Loucy (cell line): ENCODE measurements at regions not wholly inside any gene's neighbourhood (a gene's known extent, or its start where the extent isn't known, plus 50 kb on each side); places are given as distances from the start of the nearest gene placed in this dataset.

Experiments used
- H2AFZ ChIP-seq: fragments of 200-600 bp; sonication (generic); 2 replicates; pipeline ENCODE4 v1.6.0; 2016; ENCODE audit warnings: antibody characterized with exemption, mild to moderate bottlenecking, low read length, moderate library complexity
- H3F3A ChIP-seq: fragments of 200-600 bp; 2 replicates; pipeline ENCODE4 v1.6.0; 2016; ENCODE audit warnings: antibody characterized with exemption, low read depth, mild to moderate bottlenecking
- H3K27me3 ChIP-seq: fragments of 200-600 bp; sonication (generic); 2 replicates; pipeline ENCODE4 v1.6.1; 2014; ENCODE audit warnings: low read length, mild to moderate bottlenecking; ENCODE audit not compliant: insufficient read depth, poor library complexity, severe bottlenecking
- H3K36me3 ChIP-seq: fragments of 200-600 bp; sonication (generic); 2 replicates; pipeline ENCODE4 v1.6.1; 2016; ENCODE audit warnings: low read length; ENCODE audit not compliant: insufficient read depth
- H3K4me1 ChIP-seq: fragments of 200-600 bp; sonication (generic); 2 replicates; pipeline ENCODE4 v1.5.1; 2014; ENCODE audit warnings: low read length, mild to moderate bottlenecking; ENCODE audit not compliant: insufficient read depth, poor library complexity, severe bottlenecking
- H3K4me2 ChIP-seq: fragments of 200-600 bp; sonication (generic); 2 replicates; pipeline ENCODE4 v1.6.0; 2014; ENCODE audit warnings: antibody characterized with exemption, low read length, low read depth, mild to moderate bottlenecking; ENCODE audit not compliant: poor library complexity, severe bottlenecking
- H3K4me3 ChIP-seq: fragments of 200-600 bp; sonication (generic); 2 replicates; pipeline ENCODE4 v1.5.1; 2014; ENCODE audit warnings: low read length, mild to moderate bottlenecking, mixed read lengths; ENCODE audit not compliant: poor library complexity, severe bottlenecking
- H3K79me2 ChIP-seq: fragments of 200-600 bp; sonication (generic); 2 replicates; pipeline ENCODE4 v1.6.1; 2014; ENCODE audit warnings: low read length; ENCODE audit not compliant: insufficient read depth
- H3K9ac ChIP-seq: fragments of 200-600 bp; sonication (generic); 2 replicates; pipeline ENCODE4 v1.6.0; 2014; ENCODE audit warnings: mild to moderate bottlenecking, low read depth, low read length, moderate library complexity; ENCODE audit not compliant: poor library complexity, severe bottlenecking
- H3K9me2 ChIP-seq: fragments of 200-600 bp; sonication (generic); replicated peaks from 2 replicates; pipeline ENCODE4 v1.6.1; 2016; ENCODE audit warnings: low read depth, low read length, mixed read lengths
- H3K9me3 ChIP-seq: fragments of 200-600 bp; sonication (generic); 2 replicates; pipeline ENCODE4 v1.6.1; 2014; ENCODE audit warnings: mild to moderate bottlenecking, antibody characterized with exemption, low read length, low read depth; ENCODE audit not compliant: insufficient read depth
- H4K20me1 ChIP-seq: fragments of 200-600 bp; sonication (generic); 2 replicates; pipeline ENCODE4 v1.6.0; 2014; ENCODE audit warnings: antibody characterized with exemption, low read length, mild to moderate bottlenecking; ENCODE audit not compliant: insufficient read depth, poor library complexity, severe bottlenecking
- EZH2phosphoT487 ChIP-seq: fragments of 200-600 bp; IDR thresholded peaks from 2 replicates; pipeline ENCODE4 v1.6.1; 2018; ENCODE audit warnings: antibody characterized with exemption, mild to moderate bottlenecking, moderate library complexity, borderline replicate concordance
- TF ChIP-seq, protein P1 (sequence below): fragments of 200-600 bp; sonication (generic); conservative IDR thresholded peaks from 2 replicates; pipeline ENCODE4 v1.5.1; 2014; ENCODE audit warnings: mild to moderate bottlenecking, antibody characterized with exemption, low read length

DNA sequence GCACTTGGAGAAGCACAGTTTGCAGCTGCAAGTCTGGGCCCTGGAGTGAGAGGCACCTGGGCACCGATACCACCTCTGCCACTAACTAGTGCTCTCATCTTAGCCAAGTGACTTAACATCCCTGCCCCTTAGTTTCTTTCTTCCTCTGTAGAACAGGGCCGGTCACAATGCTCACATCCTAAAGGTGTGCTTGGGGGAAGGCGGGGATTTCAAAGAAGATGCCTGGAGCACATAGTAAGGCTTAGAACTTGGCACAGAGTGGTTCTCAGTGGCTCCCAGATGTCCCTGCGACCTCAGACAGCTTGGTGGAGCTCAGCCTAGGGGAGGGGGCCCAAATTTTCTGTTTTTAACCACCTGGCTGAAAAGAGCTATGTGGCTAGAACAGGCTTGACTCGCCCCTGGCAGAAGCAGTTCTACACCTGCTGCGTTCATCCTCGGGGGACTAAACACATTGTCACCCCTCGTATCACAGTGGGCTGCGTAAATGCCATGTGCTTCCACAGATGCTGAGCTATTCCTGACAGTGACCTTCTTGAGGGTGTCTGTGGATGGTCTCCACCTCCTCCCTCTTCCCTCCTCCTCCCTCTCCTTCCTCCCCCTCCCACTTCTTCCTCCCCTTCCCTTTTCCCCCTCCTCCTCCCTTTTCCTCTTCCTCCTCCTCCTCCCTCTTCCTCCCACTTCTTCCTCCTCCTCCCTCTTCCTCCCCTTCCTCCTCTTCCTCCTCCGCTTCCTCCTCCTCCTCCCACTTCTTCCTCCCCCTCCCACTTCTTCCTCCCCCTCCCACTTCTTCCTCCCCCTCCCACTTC, 112.1 kb downstream of the PHETA1 start:
- Histone ChIP-seq H3K4me3 (no peak overlapping the region), H3F3A (no peaks in the 10 kb centered on the region), H3K9me2 (no peaks in the 10 kb centered on the region), H2AFZ (no peak overlapping the region), H3K36me3 (no peaks in the 10 kb centered on the region), H3K9me3 (no peaks in the 10 kb centered on the region), H3K27me3 (no peaks in the 10 kb centered on the region), H3K4me2 (no peak overlapping the region), H3K79me2 (no peaks in the 10 kb centered on the region), H4K20me1 (no peaks in the 10 kb centered on the region), H3K9ac (no peak overlapping the region), H3K4me1 (no peaks in the 10 kb centered on the region)
- TF ChIP-seq, protein P1, sequence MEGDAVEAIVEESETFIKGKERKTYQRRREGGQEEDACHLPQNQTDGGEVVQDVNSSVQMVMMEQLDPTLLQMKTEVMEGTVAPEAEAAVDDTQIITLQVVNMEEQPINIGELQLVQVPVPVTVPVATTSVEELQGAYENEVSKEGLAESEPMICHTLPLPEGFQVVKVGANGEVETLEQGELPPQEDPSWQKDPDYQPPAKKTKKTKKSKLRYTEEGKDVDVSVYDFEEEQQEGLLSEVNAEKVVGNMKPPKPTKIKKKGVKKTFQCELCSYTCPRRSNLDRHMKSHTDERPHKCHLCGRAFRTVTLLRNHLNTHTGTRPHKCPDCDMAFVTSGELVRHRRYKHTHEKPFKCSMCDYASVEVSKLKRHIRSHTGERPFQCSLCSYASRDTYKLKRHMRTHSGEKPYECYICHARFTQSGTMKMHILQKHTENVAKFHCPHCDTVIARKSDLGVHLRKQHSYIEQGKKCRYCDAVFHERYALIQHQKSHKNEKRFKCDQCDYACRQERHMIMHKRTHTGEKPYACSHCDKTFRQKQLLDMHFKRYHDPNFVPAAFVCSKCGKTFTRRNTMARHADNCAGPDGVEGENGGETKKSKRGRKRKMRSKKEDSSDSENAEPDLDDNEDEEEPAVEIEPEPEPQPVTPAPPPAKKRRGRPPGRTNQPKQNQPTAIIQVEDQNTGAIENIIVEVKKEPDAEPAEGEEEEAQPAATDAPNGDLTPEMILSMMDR = no peak
- TF ChIP-seq EZH2phosphoT487 = no peak

DNA sequence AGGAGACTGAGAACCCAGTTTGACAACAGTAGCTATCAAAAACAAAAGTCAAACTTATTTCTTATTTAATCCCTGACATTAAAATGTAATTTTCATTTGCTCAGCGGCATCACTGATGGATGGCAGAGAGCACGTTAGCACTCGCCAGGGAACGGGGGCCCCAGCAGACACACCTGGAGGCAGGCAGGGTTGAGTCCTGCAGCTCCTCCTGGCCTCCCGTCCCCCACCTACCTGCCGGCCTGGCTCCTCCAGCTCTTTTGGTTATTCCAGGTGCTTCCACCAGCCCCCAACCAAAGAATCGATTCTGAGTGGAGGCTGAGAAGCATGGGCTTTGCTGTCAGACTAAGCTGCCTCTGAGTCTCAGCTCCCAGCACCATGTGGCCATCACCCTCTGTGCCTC, 113.6 kb downstream of the PHETA1 start:
- H3F3A ChIP-seq = no peaks in the 10 kb centered on the region
- no peak overlapping the region for H3K4me2 ChIP-seq
- no peaks in the 10 kb centered on the region for H3K4me1 ChIP-seq
- no peaks in the 10 kb centered on the region for H3K9me3 ChIP-seq
- H3K27me3 ChIP-seq = no peaks in the 10 kb centered on the region
- TF ChIP-seq, protein P1 = no peak
- no peak for TF ChIP-seq EZH2phosphoT487
- no peak overlapping the region for H3K9ac ChIP-seq
- H3K79me2 ChIP-seq = no peaks in the 10 kb centered on the region
- no peaks in the 10 kb centered on the region for H3K36me3 ChIP-seq
- no peaks in the 10 kb centered on the region for H4K20me1 ChIP-seq
- no peak overlapping the region for H3K4me3 ChIP-seq
- no peak overlapping the region for H2AFZ ChIP-seq
- H3K9me2 ChIP-seq = no peaks in the 10 kb centered on the region

DNA sequence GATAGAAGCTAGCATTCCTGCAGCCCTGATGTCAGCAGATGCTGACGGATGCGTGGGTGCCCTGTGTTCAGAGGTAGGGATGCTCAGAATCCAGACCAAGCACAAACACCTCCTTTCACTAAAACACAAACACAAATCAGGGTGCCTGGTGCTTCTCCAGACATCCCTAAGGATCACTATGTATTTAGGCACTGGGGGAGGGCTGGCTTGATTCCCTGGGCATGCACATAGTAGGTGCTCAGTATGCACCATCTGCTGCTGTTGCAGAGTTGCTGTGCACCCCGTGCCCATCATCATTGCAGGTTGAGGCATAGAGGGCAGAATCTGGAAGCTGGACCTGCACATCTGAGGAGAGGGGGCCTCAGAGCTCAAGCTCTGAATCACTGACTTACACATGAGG, 114.8 kb downstream of the PHETA1 start:
- Histone ChIP-seq H3K9me2 (no peaks in the 10 kb centered on the region), H3F3A (no peaks in the 10 kb centered on the region), H4K20me1 (no peaks in the 10 kb centered on the region), H3K36me3 (no peaks in the 10 kb centered on the region), H3K9me3 (no peaks in the 10 kb centered on the region), H2AFZ (no peak overlapping the region), H3K9ac (no peak overlapping the region), H3K79me2 (no peaks in the 10 kb centered on the region), H3K4me2 (no peak overlapping the region), H3K27me3 (no peaks in the 10 kb centered on the region), H3K4me1 (no peaks in the 10 kb centered on the region), H3K4me3 (no peak overlapping the region)
- TF ChIP-seq, protein P1 = no peak
